ENCODE measurements at regions not wholly inside any gene's neighbourhood (a gene's known extent, or its start where the extent isn't known, plus 50 kb on each side); places are given as distances from the start of the nearest gene placed in this dataset.

DNA sequence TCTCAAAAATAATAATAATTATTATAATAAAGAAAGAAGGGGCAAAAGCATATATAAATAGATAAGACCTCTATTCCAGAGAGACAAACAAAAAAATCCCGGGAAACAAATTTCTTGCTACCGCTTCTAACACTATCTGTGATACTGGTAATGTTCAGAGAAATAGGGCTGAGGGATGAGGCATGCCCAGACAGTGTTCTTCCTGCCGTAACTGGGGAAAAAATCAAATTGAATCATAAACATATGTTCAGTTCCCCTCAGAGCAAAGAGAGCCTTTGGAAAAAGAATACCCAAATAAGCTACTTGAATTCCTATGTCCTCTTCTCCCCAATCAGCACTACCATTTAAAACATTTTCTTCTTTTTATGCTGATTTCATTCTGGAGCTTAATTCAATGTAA, 688.0 kb downstream of the KCNJ2 start:
- no peak for DNase-seq (ENCODE audit: low read depth)
- TF ChIP-seq, protein P1, sequence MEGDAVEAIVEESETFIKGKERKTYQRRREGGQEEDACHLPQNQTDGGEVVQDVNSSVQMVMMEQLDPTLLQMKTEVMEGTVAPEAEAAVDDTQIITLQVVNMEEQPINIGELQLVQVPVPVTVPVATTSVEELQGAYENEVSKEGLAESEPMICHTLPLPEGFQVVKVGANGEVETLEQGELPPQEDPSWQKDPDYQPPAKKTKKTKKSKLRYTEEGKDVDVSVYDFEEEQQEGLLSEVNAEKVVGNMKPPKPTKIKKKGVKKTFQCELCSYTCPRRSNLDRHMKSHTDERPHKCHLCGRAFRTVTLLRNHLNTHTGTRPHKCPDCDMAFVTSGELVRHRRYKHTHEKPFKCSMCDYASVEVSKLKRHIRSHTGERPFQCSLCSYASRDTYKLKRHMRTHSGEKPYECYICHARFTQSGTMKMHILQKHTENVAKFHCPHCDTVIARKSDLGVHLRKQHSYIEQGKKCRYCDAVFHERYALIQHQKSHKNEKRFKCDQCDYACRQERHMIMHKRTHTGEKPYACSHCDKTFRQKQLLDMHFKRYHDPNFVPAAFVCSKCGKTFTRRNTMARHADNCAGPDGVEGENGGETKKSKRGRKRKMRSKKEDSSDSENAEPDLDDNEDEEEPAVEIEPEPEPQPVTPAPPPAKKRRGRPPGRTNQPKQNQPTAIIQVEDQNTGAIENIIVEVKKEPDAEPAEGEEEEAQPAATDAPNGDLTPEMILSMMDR (IDR thresholded peaks at IDR 0.05; ENCODE audit: insufficient read depth, low read depth, low read length): no peak
- H3K4me3 ChIP-seq (ENCODE audit: low read depth, low read length): no peak overlapping the region

DNA sequence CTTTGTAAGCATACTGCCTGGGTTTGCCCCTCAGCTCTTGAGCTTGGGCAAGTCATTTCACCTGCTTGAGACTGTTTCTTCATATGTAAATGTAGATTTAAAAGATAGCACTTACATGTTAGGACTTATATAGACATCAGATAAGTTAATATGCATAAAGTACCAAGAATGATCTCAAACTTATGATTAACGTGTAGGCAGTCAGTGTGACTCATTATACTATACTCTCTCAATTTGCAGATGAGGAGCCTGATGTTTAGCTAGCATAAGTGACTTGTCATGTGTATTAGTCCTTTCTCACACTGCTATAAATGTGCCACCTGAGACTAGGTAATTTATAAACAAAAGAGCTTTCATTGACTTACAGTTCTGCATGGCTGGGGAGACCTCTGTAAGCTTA, 690.5 kb downstream of the KCNJ2 start:
- no peak for DNase-seq (ENCODE audit: low read depth)
- no peak overlapping the region for H3K4me3 ChIP-seq (ENCODE audit: low read depth, low read length)
- TF ChIP-seq, protein P1 (IDR thresholded peaks at IDR 0.05; ENCODE audit: insufficient read depth, low read depth, low read length): no peak

- H3K4me3 ChIP-seq (ENCODE audit: low read depth, low read length): no peak overlapping the region
- DNase-seq (ENCODE audit: low read depth): no peak
- TF ChIP-seq, protein P1 (IDR thresholded peaks at IDR 0.05; ENCODE audit: insufficient read depth, low read depth, low read length): no peak
Measured at GRCh38 chr17:70862295-70862694, 693.0 kb downstream of the KCNJ2 start.

DNA sequence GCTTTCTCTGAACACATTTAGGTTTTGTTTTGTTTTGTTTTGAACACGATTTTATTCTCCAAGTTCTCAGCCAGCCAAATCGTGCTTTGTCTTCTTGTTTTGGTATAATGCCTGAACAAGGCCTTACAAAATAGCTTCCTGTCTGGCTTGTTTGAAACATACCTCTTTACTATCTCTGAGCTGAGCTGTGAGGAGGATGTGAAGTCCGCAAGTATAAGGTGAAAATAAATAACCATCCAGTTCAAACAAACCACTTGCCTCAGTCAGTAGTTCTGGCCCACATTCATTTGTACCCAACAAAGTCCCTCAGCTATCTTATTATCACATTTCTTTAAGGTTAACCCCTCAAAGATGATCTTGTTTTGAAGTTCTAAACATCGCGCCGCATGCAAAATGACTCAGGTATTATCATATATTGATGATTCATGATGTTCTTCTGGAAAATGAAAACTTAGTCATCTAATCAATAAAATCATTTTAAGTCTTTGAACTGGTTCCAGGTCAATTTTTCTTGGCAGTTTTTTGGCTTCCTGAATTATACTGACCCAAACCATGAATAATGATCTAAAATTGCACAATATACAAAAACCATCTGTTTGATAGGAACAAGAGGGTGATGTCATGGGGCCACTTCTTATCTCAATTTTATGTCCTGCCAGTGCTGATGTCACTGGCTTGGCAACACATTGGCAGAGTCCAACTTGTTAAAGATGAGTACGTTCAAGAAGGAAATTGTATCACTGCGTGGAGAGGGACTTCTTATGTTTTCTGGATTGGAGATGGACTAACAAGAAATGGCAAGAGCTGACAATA, 694.3 kb downstream of the KCNJ2 start:
- TF ChIP-seq, protein P1 (IDR thresholded peaks at IDR 0.05; ENCODE audit: insufficient read depth, low read depth, low read length): no peak
- DNase-seq (ENCODE audit: low read depth): no peak
- no peak overlapping the region for H3K4me3 ChIP-seq (ENCODE audit: low read depth, low read length)

GRCh38 chr17:70865993-70866804, 696.9 kb downstream of the KCNJ2 start:
- TF ChIP-seq, protein P1 (IDR thresholded peaks at IDR 0.05; ENCODE audit: insufficient read depth, low read depth, low read length): no peak
- H3K4me3 ChIP-seq (ENCODE audit: low read depth, low read length): no peak overlapping the region
- DNase-seq (ENCODE audit: low read depth): no peak

DNA sequence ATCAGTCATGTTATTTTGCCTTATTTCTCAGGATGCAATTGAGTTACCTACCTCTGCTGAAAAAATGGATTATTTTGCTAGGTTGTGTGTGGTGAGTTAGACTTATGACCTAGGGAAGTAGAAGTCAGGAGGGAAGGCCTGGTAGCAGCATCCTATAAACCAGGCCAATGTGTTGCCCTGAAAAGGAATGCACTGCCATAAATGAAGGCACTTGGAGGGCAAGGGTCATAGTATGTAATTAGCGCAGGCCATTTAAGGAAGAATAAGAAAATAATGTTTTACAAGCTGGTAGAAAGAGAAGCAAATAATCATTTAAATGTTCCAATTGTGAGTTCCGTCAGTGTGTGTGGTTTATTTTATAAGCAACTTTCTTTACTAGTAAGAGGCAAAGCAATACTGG, 698.8 kb downstream of the KCNJ2 start:
- TF ChIP-seq, protein P1 (IDR thresholded peaks at IDR 0.05; ENCODE audit: insufficient read depth, low read depth, low read length): no peak
- H3K4me3 ChIP-seq (ENCODE audit: low read depth, low read length): no peak overlapping the region
- DNase-seq (ENCODE audit: low read depth): no peak

Measured in fibroblast of villous mesenchyme (primary cell).